Large intestine (tissue), 3 donors: ENCODE measurements at regions not wholly inside any gene's neighbourhood (a gene's known extent, or its start where the extent isn't known, plus 50 kb on each side); places are given as distances from the start of the nearest gene placed in this dataset.

Experiments used
- DNase-seq, 2 donors: peaks; one replicate each; pipeline versions ENCODE4 v3.0.0 to v3.0.0-alpha.2; 2013
- H3K27ac ChIP-seq: one replicate; pipeline ENCODE4 v1.5.1; 2013; ENCODE audit warnings: low read length
- H3K27me3 ChIP-seq: 2 replicates; pipeline ENCODE4 v1.6.1; 2013; ENCODE audit warnings: low read length; ENCODE audit not compliant: control insufficient read depth, insufficient read depth
- H3K36me3 ChIP-seq: 2 replicates; pipeline ENCODE4 v1.6.1; 2013; ENCODE audit warnings: low read length; ENCODE audit not compliant: control insufficient read depth, insufficient read depth
- H3K4me1 ChIP-seq: one replicate; pipeline ENCODE4 v1.6.1; 2013; ENCODE audit warnings: low read length; ENCODE audit not compliant: control insufficient read depth, insufficient read depth
- H3K4me3 ChIP-seq: one replicate; pipeline ENCODE4 v1.5.1; 2013; ENCODE audit warnings: low read length
- H3K9me3 ChIP-seq: one replicate; pipeline ENCODE4 v1.6.1; 2013; ENCODE audit warnings: mild to moderate bottlenecking, low read depth, low read length, moderate library complexity; ENCODE audit not compliant: control insufficient read depth
- WGBS: methylation state at CpG from one replicate; pipeline ENCODE4 v1.1.5; 2013; ENCODE audit warnings: low lambda C conversion rate; ENCODE audit not compliant: insufficient coverage; 5-methylcytosine and 5-hydroxymethylcytosine counted together

DNA sequence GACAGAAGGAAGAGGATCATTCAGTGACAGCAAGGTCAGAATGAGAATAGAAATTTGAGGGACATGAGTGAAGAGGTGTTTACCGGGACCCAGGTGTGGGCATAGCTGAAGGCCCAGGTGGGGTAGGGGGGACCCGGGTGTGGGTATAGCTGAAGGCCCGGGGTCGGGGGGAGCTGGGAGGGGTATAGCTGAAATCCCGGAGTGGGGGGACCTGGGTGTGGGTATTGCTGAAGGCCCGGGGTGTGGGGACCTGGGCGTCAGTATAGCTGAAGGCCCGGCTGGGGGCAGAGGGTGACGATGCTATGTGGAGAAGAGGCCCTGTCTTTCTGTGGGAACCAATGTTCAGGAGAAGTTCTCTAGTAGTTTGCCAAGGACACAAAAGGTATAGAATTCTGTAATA is 183.0 kb upstream of the PITRM1 start:
- Histone ChIP-seq H3K27me3 (no peaks in the 10 kb centered on the region), H3K4me3 (no peak overlapping the region), H3K4me1 (no peaks in the 10 kb centered on the region), H3K36me3 (no peaks in the 10 kb centered on the region), H3K9me3 (no peaks in the 10 kb centered on the region), H3K27ac (no peak overlapping the region)
- WGBS: no CpG with 5 or more reads among the region's 9 CpGs
- DNase-seq: no peak

DNA sequence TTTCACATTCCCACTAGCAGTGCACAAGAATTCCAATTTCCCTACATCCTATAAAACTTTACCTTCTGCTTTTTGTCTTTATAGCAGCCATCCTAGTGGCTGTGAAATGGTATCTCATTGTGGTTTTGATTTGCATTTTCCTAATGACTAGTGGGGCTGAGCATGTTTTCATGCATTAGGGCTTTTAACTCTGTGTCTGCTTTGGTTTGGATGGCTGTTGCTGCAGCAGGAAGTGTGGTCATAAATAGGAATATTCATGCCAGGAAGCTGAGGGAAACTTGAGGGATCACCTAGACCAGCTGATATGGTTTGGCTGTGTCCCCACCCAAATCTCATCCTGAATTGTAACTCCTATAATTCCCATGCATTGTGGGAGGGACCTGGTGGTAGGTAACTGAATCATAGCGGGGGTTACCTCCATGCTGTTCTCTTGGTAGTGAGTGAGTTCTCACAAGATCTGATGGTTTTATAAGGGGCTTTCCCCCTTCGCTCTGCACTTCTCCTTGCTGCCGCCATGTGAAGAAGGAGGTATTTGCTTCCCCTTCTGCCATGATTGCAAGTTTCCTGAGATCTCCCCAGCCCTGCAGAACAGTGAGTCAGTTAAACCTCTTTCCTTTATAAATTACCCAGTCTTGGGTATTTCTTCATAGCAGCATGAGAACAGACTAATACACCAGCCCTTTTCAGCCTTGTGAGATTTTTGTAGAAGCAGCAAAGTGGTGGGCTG is 181.8 kb upstream of the PITRM1 start:
- H3K36me3 ChIP-seq: no peaks in the 10 kb centered on the region
- no peaks in the 10 kb centered on the region for H3K4me1 ChIP-seq
- no peaks in the 10 kb centered on the region for H3K9me3 ChIP-seq
- no peak overlapping the region for H3K27ac ChIP-seq
- no peak for DNase-seq
- WGBS: no CpG with 5 or more reads among the region's 3 CpGs
- H3K4me3 ChIP-seq: no peak overlapping the region
- no peaks in the 10 kb centered on the region for H3K27me3 ChIP-seq

GRCh38 chr10:3353235-3353634 is 180.7 kb upstream of the PITRM1 start:
- H3K9me3 ChIP-seq: no peaks in the 10 kb centered on the region
- no peaks in the 10 kb centered on the region for H3K27me3 ChIP-seq
- H3K27ac ChIP-seq: no peak overlapping the region
- H3K4me3 ChIP-seq: no peak overlapping the region
- H3K36me3 ChIP-seq: no peaks in the 10 kb centered on the region
- H3K4me1 ChIP-seq: no peaks in the 10 kb centered on the region
- DNase-seq: no peak
- WGBS: no CpG with 5 or more reads among the region's 2 CpGs

GRCh38 chr10:3350617-3351258 is 178.2 kb upstream of the PITRM1 start:
- Histone ChIP-seq H3K27me3 (no peaks in the 10 kb centered on the region), H3K4me1 (no peaks in the 10 kb centered on the region), H3K36me3 (no peaks in the 10 kb centered on the region), H3K9me3 (no peaks in the 10 kb centered on the region), H3K4me3 (no peak overlapping the region), H3K27ac (no peak overlapping the region)
- DNase-seq: no peak
- WGBS: 76% methylated on average over 3 of the region's 14 CpGs

- no peaks in the 10 kb centered on the region for H3K4me1 ChIP-seq
- H3K27me3 ChIP-seq: no peaks in the 10 kb centered on the region
- H3K4me3 ChIP-seq: no peak overlapping the region
- H3K9me3 ChIP-seq: no peaks in the 10 kb centered on the region
- no peak overlapping the region for H3K27ac ChIP-seq
- H3K36me3 ChIP-seq: no peaks in the 10 kb centered on the region
- whole genome bisulfite sequencing: no CpG with 5 or more reads among the region's 11 CpGs
- DNase-seq: no peak
These were observed 177.6 kb upstream of the PITRM1 start for GRCh38 chr10:3350205-3350604.

DNA sequence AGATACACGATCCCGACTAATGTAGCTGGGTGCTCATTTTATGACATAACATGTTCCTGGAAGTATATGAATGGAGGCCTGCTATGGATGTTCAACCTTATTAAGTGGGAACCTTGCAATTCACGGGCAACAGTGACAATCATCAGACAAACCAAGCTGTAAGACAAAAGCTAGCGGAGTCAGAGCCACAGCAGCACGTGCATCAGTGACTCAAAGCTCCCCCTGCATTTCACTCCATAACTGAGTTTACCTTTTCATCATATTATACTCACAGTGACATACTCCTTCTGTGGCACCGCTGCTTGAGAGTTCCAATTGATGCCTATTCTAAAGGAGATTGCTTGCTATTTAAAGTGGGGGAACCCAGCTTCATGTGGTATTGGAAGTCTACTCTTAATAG is 176.0 kb upstream of the PITRM1 start:
- Histone ChIP-seq H3K4me3 (no peak overlapping the region), H3K9me3 (no peaks in the 10 kb centered on the region), H3K27me3 (no peaks in the 10 kb centered on the region), H3K36me3 (no peaks in the 10 kb centered on the region), H3K27ac (no peak overlapping the region), H3K4me1 (no peaks in the 10 kb centered on the region)
- DNase-seq: no peak
- WGBS: no CpG with 5 or more reads among the region's 6 CpGs

DNA sequence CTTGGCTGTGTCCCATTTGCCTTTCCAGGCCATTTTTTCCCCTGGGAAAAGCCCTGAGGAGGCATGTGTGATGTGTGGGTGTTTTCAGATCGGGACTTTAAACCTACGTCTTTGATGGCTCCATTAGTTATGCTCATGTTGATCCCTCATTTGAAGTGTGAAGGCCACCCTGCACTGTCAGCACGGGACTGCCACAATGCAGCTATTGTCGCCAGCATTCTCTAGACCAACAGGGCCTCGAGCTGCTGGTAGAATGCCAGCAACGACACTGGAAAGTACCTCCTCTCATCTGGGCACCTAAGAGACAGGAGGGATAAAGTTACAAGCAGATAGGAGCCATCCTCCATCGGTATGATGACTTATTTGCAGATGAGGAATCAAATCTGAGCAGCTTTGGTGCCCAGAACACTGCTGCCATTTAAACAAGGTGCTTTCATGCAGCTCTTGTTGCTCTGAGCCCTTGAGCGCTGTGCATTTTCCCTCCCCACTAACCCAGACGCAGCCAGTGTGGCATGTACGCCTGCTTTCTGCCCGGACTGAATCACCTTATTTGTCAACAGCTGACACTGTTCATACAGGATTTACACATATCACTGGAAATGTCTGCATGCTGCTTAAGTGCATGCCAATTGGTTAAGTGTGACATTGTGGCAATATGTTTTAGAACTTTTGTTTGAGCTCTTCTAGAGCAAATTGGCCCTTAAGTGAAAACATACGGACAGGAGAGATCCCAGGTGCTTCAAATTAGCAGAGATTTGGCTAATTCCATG is 175.0 kb upstream of the PITRM1 start:
- Histone ChIP-seq H3K27me3 (no peaks in the 10 kb centered on the region), H3K4me3 (no peak overlapping the region), H3K9me3 (no peaks in the 10 kb centered on the region), H3K4me1 (no peaks in the 10 kb centered on the region), H3K36me3 (no peaks in the 10 kb centered on the region), H3K27ac (no peak overlapping the region)
- WGBS: no CpG with 5 or more reads among the region's 12 CpGs
- no peak for DNase-seq

- Histone ChIP-seq H3K27ac (no peak overlapping the region), H3K9me3 (no peaks in the 10 kb centered on the region), H3K4me1 (no peaks in the 10 kb centered on the region), H3K4me3 (no peak overlapping the region), H3K27me3 (no peaks in the 10 kb centered on the region), H3K36me3 (no peaks in the 10 kb centered on the region)
- no peak for DNase-seq
- WGBS: 80% methylated on average over 1 of the region's 10 CpGs
These were observed 174.3 kb upstream of the PITRM1 start for GRCh38 chr10:3346851-3347250.

DNA sequence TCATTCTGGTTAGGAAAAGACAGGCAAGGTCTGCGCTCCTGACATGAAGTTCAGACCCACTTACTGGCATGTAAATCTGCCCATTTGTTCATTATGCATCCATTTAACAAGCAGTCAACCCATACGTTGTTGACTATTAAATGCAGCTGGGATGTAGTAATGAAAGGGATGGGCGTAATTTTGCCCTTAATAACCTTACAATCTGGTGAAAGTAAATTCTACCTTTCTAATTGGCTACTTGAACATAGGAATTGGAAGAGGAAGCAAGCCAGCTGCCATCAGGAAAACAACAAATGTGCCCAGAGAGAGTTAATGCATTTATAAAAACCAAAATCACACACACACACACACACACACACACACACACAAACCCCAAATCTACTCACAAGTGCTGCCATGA is 170.2 kb upstream of the PITRM1 start:
- Histone ChIP-seq H3K4me1 (no peaks in the 10 kb centered on the region), H3K27me3 (no peaks in the 10 kb centered on the region), H3K4me3 (no peak overlapping the region), H3K9me3 (no peaks in the 10 kb centered on the region), H3K36me3 (no peaks in the 10 kb centered on the region), H3K27ac (no peak overlapping the region)
- no peak for DNase-seq
- no CpG with 5 or more reads among the region's 3 CpGs for WGBS

GRCh38 chr10:3340127-3340730 is 167.6 kb upstream of the PITRM1 start:
- Histone ChIP-seq H3K9me3 (no peaks in the 10 kb centered on the region), H3K4me3 (no peak overlapping the region), H3K36me3 (no peaks in the 10 kb centered on the region), H3K27me3 (no peaks in the 10 kb centered on the region), H3K4me1 (no peaks in the 10 kb centered on the region), H3K27ac (no peak overlapping the region)
- WGBS: 92% methylated on average over 2 of the region's 11 CpGs
- DNase-seq: no peak
